ENCODE measurements at regions not wholly inside any gene's neighbourhood (a gene's known extent, or its start where the extent isn't known, plus 50 kb on each side); places are given as distances from the start of the nearest gene placed in this dataset.

DNA sequence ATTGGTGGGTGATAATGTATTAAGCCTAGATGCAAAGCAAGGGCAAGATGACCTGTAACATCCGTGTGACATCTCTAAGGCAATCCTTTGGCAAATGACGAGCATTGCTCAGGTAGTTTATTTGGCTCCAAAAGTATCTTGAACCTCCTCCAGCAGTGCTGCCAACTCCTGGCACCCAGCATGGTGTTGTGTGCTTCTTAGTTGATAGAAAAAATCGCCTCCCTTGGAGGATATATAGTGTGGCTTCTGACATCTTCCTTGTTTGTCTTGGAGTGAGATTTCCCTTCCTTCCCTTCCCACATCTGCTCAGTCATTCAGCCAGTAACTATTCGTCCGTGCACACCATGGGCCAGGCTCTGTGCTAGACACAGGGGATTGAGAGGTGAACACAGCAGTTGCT lies 121.8 kb downstream of the TOMM20 start:
- no peak overlapping the region for H3K27ac Mint-ChIP-seq (ENCODE audit: unreplicated experiment)
- H3K4me1 Mint-ChIP-seq (ENCODE audit: unreplicated experiment): peaks cover 20% of the 10 kb centered on the region
- H3K4me3 Mint-ChIP-seq (ENCODE audit: unreplicated experiment): no peak overlapping the region
- no peaks in the 10 kb centered on the region for H3K9me3 Mint-ChIP-seq (ENCODE audit: unreplicated experiment)
- no peaks in the 10 kb centered on the region for H3K27me3 Mint-ChIP-seq (ENCODE audit: unreplicated experiment)
- peaks cover 3% of the 10 kb centered on the region for H3K36me3 Mint-ChIP-seq (ENCODE audit: unreplicated experiment)
- DNase-seq (ENCODE audit: extremely low spot score, unreplicated experiment): no peak
- no peak for TF ChIP-seq CTCF (IDR thresholded peaks at IDR 0.05)

GRCh38 chr1:235006132-235006721 lies 122.4 kb downstream of the TOMM20 start:
- H3K36me3 Mint-ChIP-seq (ENCODE audit: unreplicated experiment): peaks cover 3% of the 10 kb centered on the region
- no peak for TF ChIP-seq CTCF (IDR thresholded peaks at IDR 0.05)
- peaks cover 19% of the 10 kb centered on the region for H3K4me1 Mint-ChIP-seq (ENCODE audit: unreplicated experiment)
- no peaks in the 10 kb centered on the region for H3K27me3 Mint-ChIP-seq (ENCODE audit: unreplicated experiment)
- H3K27ac Mint-ChIP-seq (ENCODE audit: unreplicated experiment): no peak overlapping the region
- no peaks in the 10 kb centered on the region for H3K9me3 Mint-ChIP-seq (ENCODE audit: unreplicated experiment)
- no peak for DNase-seq (ENCODE audit: extremely low spot score, unreplicated experiment)
- H3K4me3 Mint-ChIP-seq (ENCODE audit: unreplicated experiment): no peak overlapping the region

- TF ChIP-seq CTCF (IDR thresholded peaks at IDR 0.05): no peak
- H3K36me3 Mint-ChIP-seq (ENCODE audit: unreplicated experiment): peaks cover 3% of the 10 kb centered on the region
- no peak overlapping the region for H3K27ac Mint-ChIP-seq (ENCODE audit: unreplicated experiment)
- DNase-seq (ENCODE audit: extremely low spot score, unreplicated experiment): no peak
- no peaks in the 10 kb centered on the region for H3K9me3 Mint-ChIP-seq (ENCODE audit: unreplicated experiment)
- H3K27me3 Mint-ChIP-seq (ENCODE audit: unreplicated experiment): no peaks in the 10 kb centered on the region
- no peak overlapping the region for H3K4me3 Mint-ChIP-seq (ENCODE audit: unreplicated experiment)
- H3K4me1 Mint-ChIP-seq (ENCODE audit: unreplicated experiment): peaks cover 22% of the 10 kb centered on the region
These were observed 123.7 kb downstream of the TOMM20 start for GRCh38 chr1:235004840-235005391.

DNA sequence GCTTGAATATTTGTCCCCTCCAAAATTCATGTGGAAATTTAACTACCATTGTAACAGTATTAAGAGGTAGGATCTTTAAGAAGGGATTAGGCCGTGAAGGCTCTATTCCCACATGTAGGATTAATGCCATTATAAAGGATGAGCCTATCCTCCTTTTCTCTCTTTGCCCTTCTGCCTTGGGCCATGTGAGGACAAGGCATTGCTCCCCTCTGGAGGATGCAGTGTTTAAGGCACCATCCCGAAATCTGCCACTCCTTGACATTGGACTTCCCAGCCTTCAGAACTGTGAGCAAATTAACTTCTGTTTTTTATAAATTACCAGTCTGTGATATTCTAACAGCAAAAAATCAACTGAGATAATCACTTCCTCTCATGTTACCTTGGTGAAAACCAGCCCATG lies 124.4 kb downstream of the TOMM20 start:
- Mint-ChIP-seq H3K4me1 (ENCODE audit: unreplicated experiment) (peaks cover 23% of the 10 kb centered on the region), H3K9me3 (ENCODE audit: unreplicated experiment) (no peaks in the 10 kb centered on the region), H3K4me3 (ENCODE audit: unreplicated experiment) (no peak overlapping the region), H3K27me3 (ENCODE audit: unreplicated experiment) (no peaks in the 10 kb centered on the region), H3K27ac (ENCODE audit: unreplicated experiment) (no peak overlapping the region), H3K36me3 (ENCODE audit: unreplicated experiment) (no peaks in the 10 kb centered on the region)
- no peak for TF ChIP-seq CTCF (IDR thresholded peaks at IDR 0.05)
- no peak for DNase-seq (ENCODE audit: extremely low spot score, unreplicated experiment)

- TF ChIP-seq CTCF (IDR thresholded peaks at IDR 0.05): no peak
- Mint-ChIP-seq H3K4me1 (ENCODE audit: unreplicated experiment) (peaks cover 35% of the 10 kb centered on the region), H3K9me3 (ENCODE audit: unreplicated experiment) (no peaks in the 10 kb centered on the region), H3K4me3 (ENCODE audit: unreplicated experiment) (no peak overlapping the region), H3K27me3 (ENCODE audit: unreplicated experiment) (no peaks in the 10 kb centered on the region), H3K36me3 (ENCODE audit: unreplicated experiment) (no peaks in the 10 kb centered on the region), H3K27ac (ENCODE audit: unreplicated experiment) (peak overlapping the region; percentile 32)
- DNase-seq (ENCODE audit: extremely low spot score, unreplicated experiment): no peak
These were observed 125.8 kb downstream of the TOMM20 start for GRCh38 chr1:235002706-235003300.

Data from osteocyte (in vitro differentiated cells).